ENCODE measurements at regions not wholly inside any gene's neighbourhood (a gene's known extent, or its start where the extent isn't known, plus 50 kb on each side); places are given as distances from the start of the nearest gene placed in this dataset.

DNA sequence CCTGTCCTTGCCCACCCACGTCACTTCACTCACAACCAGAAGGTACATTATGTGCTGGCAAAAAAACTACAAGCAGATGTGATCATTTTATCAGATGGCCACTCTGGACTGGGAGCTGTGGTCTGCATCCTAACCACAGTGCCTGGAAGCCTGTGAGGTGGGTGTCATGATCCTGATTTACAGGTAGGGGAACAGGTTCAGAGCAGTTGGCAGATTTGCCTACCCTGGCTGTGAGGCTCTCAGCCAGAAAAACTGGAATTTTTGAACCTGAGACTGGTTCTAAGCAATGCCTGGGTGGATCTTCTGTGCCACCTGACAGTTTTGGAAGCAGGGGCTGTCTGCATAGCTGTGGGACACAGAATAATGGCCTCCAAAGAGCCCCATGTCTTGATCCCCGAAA lies 150.8 kb downstream of the SYF2 start:
- BruUV-seq (replicated peaks): no TSS peak
- no peak overlapping the region for H3K9ac ChIP-seq (ENCODE audit: low read depth, low read length)
- H2BK15ac ChIP-seq (ENCODE audit: low read depth, low read length): no peak overlapping the region
- H2AFZ ChIP-seq (replicated peaks; ENCODE audit: low read length, poor library complexity): no peak overlapping the region
- dilution Hi-C loops (cut with HindIII; ENCODE audit: low sequenced_read_pairs, unreplicated experiment) (no loop called here), in situ Hi-C loops (cut with MboI; ENCODE audit: low sequenced_read_pairs) (no loop called here), intact Hi-C loops (cut with micrococcal nuclease) (no loop called here)
- H3K56ac ChIP-seq (ENCODE audit: extremely low read depth, insufficient read depth, low read length): no peak overlapping the region
- no peaks in the 10 kb centered on the region for H3K9me1 ChIP-seq (ENCODE audit: insufficient read depth, low read length)
- H3K36me3 ChIP-seq (ENCODE audit: control insufficient read depth, insufficient read depth, low read length): no peaks in the 10 kb centered on the region
- H3K4me3 ChIP-seq (ENCODE audit: insufficient read depth, low read depth, low read length): no peak overlapping the region
- ATAC-seq (ENCODE audit: low read depth): no peak
- no peak for DNase-seq
- no peak overlapping the region for H2BK20ac ChIP-seq (ENCODE audit: low read depth, low read length)
- no peak overlapping the region for H3K4me2 ChIP-seq (ENCODE audit: low read depth, low read length)
- H3K23ac ChIP-seq (ENCODE audit: low read depth, low read length): no peak overlapping the region
- no peak overlapping the region for H4K91ac ChIP-seq (ENCODE audit: insufficient read depth, low read depth, low read length)
- no peak overlapping the region for H2BK120ac ChIP-seq (ENCODE audit: low read depth, low read length)
- H3K4ac ChIP-seq (ENCODE audit: low read depth, low read length): no peak overlapping the region
- no peak overlapping the region for H2BK5ac ChIP-seq (ENCODE audit: low read depth, low read length, poor library complexity, severe bottlenecking)
- no peaks in the 10 kb centered on the region for H3K4me1 ChIP-seq (ENCODE audit: control insufficient read depth, insufficient read depth, low read length)
- no peak for TF ChIP-seq CHD1 (IDR thresholded peaks at IDR 0.05; ENCODE audit: low read depth, low read length)
- TF ChIP-seq RCOR1 (IDR thresholded peaks at IDR 0.05; ENCODE audit: insufficient replicate concordance, low read length): no peak
- no peak for TF ChIP-seq RAD21 (IDR thresholded peaks at IDR 0.05; ENCODE audit: low read length)
- no peak for TF ChIP-seq MXI1 (IDR thresholded peaks at IDR 0.05; ENCODE audit: borderline replicate concordance, low read depth, low read length)
- TF ChIP-seq POLR2A (IDR thresholded peaks at IDR 0.05; ENCODE audit: low read depth, low read length): no peak
- TF ChIP-seq, protein P1, sequence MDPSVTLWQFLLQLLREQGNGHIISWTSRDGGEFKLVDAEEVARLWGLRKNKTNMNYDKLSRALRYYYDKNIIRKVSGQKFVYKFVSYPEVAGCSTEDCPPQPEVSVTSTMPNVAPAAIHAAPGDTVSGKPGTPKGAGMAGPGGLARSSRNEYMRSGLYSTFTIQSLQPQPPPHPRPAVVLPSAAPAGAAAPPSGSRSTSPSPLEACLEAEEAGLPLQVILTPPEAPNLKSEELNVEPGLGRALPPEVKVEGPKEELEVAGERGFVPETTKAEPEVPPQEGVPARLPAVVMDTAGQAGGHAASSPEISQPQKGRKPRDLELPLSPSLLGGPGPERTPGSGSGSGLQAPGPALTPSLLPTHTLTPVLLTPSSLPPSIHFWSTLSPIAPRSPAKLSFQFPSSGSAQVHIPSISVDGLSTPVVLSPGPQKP (IDR thresholded peaks at IDR 0.05; ENCODE audit: borderline replicate concordance, low read depth, low read length): no peak
- no peak for TF ChIP-seq MAZ (IDR thresholded peaks at IDR 0.05; ENCODE audit: borderline replicate concordance, low read depth, low read length)
- no peak for TF ChIP-seq RFX5 (IDR thresholded peaks at IDR 0.05; ENCODE audit: low read depth, low read length)
- TF ChIP-seq FOS (IDR thresholded peaks at IDR 0.05; ENCODE audit: low read depth, low read length): no peak
- TF ChIP-seq CEBPB (IDR thresholded peaks at IDR 0.05; ENCODE audit: low read depth, low read length): no peak
- no peak for TF ChIP-seq SMC3 (IDR thresholded peaks at IDR 0.05; ENCODE audit: low read depth, low read length)
- TF ChIP-seq NFE2L2 (IDR thresholded peaks at IDR 0.05; ENCODE audit: low read depth, low read length): no peak
- TF ChIP-seq, protein P2, sequence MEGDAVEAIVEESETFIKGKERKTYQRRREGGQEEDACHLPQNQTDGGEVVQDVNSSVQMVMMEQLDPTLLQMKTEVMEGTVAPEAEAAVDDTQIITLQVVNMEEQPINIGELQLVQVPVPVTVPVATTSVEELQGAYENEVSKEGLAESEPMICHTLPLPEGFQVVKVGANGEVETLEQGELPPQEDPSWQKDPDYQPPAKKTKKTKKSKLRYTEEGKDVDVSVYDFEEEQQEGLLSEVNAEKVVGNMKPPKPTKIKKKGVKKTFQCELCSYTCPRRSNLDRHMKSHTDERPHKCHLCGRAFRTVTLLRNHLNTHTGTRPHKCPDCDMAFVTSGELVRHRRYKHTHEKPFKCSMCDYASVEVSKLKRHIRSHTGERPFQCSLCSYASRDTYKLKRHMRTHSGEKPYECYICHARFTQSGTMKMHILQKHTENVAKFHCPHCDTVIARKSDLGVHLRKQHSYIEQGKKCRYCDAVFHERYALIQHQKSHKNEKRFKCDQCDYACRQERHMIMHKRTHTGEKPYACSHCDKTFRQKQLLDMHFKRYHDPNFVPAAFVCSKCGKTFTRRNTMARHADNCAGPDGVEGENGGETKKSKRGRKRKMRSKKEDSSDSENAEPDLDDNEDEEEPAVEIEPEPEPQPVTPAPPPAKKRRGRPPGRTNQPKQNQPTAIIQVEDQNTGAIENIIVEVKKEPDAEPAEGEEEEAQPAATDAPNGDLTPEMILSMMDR (conservative IDR thresholded peaks at IDR 0.05; ENCODE audit: low read depth, low read length): no peak
- no peak for TF ChIP-seq MAFK (IDR thresholded peaks at IDR 0.05; ENCODE audit: low read depth, low read length)
- TF ChIP-seq BHLHE40 (IDR thresholded peaks at IDR 0.05; ENCODE audit: low read depth, low read length): no peak
- TF ChIP-seq, protein P3, sequence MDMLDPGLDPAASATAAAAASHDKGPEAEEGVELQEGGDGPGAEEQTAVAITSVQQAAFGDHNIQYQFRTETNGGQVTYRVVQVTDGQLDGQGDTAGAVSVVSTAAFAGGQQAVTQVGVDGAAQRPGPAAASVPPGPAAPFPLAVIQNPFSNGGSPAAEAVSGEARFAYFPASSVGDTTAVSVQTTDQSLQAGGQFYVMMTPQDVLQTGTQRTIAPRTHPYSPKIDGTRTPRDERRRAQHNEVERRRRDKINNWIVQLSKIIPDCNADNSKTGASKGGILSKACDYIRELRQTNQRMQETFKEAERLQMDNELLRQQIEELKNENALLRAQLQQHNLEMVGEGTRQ (IDR thresholded peaks at IDR 0.05; ENCODE audit: low read depth, low read length): no peak
- CTCF ChIA-PET: no interaction called here
- no peak overlapping the region for H3K18ac ChIP-seq (ENCODE audit: low read depth, low read length)
- POLR2A ChIA-PET (ENCODE audit: unreplicated experiment): no interaction called here
- H3K14ac ChIP-seq (replicated peaks; ENCODE audit: low read depth, low read length): no peak overlapping the region
- no peak overlapping the region for H2AK9ac ChIP-seq (replicated peaks; ENCODE audit: low read depth, low read length, poor library complexity)
- no peak overlapping the region for H3K27ac ChIP-seq (ENCODE audit: insufficient read depth, low read length)
- H4K8ac ChIP-seq (ENCODE audit: low read depth in 2 of 2, low read length in 2 of 2): no peak overlapping the region
- H3K9me3 ChIP-seq (ENCODE audit: control insufficient read depth, insufficient read depth, low read length): peaks cover 10% of the 10 kb centered on the region
- H4K20me1 ChIP-seq (ENCODE audit: insufficient read depth, low read length): no peaks in the 10 kb centered on the region; the same call in 1 of the 2 replicates
- no peak overlapping the region for H4K5ac ChIP-seq (ENCODE audit: low read depth, low read length)
- no CpG with 5 or more reads among the region's 2 CpGs for WGBS, 2 experiments (ENCODE audit: extremely low coverage in 2 of 2, insufficient read length in 1 of 2)
- no peaks in the 10 kb centered on the region for H3K79me1 ChIP-seq (ENCODE audit: low read depth in 1 of 2, low read length in 2 of 2)
- H3K27me3 ChIP-seq (ENCODE audit: control insufficient read depth, insufficient read depth, low read length): peaks cover 47% of the 10 kb centered on the region
- H2AK5ac ChIP-seq (ENCODE audit: low read depth, low read length): no peak overlapping the region

Measured in IMR-90 (cell line).